Endothelial cell of umbilical vein (primary cell): ENCODE measurements at regions not wholly inside any gene's neighbourhood (a gene's known extent, or its start where the extent isn't known, plus 50 kb on each side); places are given as distances from the start of the nearest gene placed in this dataset.

Source experiments
- BruUV-seq: library from RNA; stranded (reverse); fragments of 400-500 nt; replicated peaks from 2 replicates; lab custom pipeline; 2021; lab: Mats Ljungman, UMichigan
- CTCF ChIA-PET: fragments of 300-600, 350-600 bp; sonication (Branson Sonifier 250); formaldehyde crosslinking; loops from one replicate; lab custom pipeline; 2021; ENCODE audit warnings: antibody characterized with exemption, inconsistent platforms; lab: Charles Lee
- POLR2A ChIA-PET: fragments of 300-600, 350-600 bp; sonication (Branson Sonifier 250); formaldehyde crosslinking; loops from one replicate; lab custom pipeline; 2021; ENCODE audit warnings: antibody characterized with exemption, inconsistent platforms; lab: Charles Lee
- DNase-seq: peaks from one replicate; pipeline ENCODE4 v3.0.0-alpha.2; 2011; ENCODE audit warnings: low read depth, low spot score
- FAIRE-seq: peaks from 2 replicates; lab custom pipeline; 2011; peaks lifted over from hg19 to GRCh38; lab: Jason Lieb, UNC
- H2AFZ ChIP-seq: 2 replicates; pipeline ENCODE4 v1.6.0; 2012; ENCODE audit warnings: low read depth, low read length, control low read depth, inconsistent platforms
- H3K27ac ChIP-seq: 2 replicates; pipeline ENCODE4 v1.5.1; 2011; ENCODE audit warnings: low read depth, mild to moderate bottlenecking, control low read depth, low read length, moderate library complexity; ENCODE audit not compliant: insufficient read depth
- H3K27me3 ChIP-seq, 2 experiments: 2 replicates each; pipeline versions ENCODE4 v1.6.0 to v1.6.1; 2011; ENCODE audit warnings: low read length in 2 of 2, mixed read lengths in 1 of 2; ENCODE audit not compliant: control insufficient read depth in 2 of 2, insufficient read depth in 2 of 2
- H3K36me3 ChIP-seq, 2 experiments: 2 replicates in 1 of 2; 3 replicates in 1 of 2; pipeline ENCODE4 v1.5.1; 2011; ENCODE audit warnings: low read length in 2 of 2, mild to moderate bottlenecking in 1 of 2, moderate library complexity in 1 of 2; ENCODE audit not compliant: control insufficient read depth in 2 of 2, insufficient read depth in 2 of 2; ENCODE audit errors: extremely low read depth in 1 of 2
- H3K4me1 ChIP-seq: 3 replicates; pipeline ENCODE4 v1.5.1; 2011; ENCODE audit warnings: mild to moderate bottlenecking, low read length; ENCODE audit not compliant: control insufficient read depth, insufficient read depth; ENCODE audit errors: extremely low read depth
- H3K4me2 ChIP-seq: 2 replicates; pipeline ENCODE4 v1.6.1; 2011; ENCODE audit warnings: low read length, control low read depth, mixed read lengths; ENCODE audit not compliant: insufficient read depth
- H3K4me3 ChIP-seq, 3 experiments: fragments of 200-600 bp in 1 of 3; sonication (generic), shearing (Covaris generic) in 1 of 3; replicated peaks in 1 of 3; 2 replicates each; pipeline ENCODE4 v1.5.1; 2011 to 2016; ENCODE audit warnings: control low read depth in 3 of 3, low read length in 3 of 3, mild to moderate bottlenecking in 2 of 3, inconsistent platforms in 1 of 3, low read depth in 1 of 3, moderate library complexity in 1 of 3; ENCODE audit not compliant: insufficient read depth in 1 of 3
- H3K79me2 ChIP-seq: 2 replicates; pipeline ENCODE4 v1.6.0; 2012; ENCODE audit warnings: low read length, inconsistent platforms; ENCODE audit not compliant: control insufficient read depth, insufficient read depth
- H3K9ac ChIP-seq: replicated peaks from 2 replicates; pipeline ENCODE3; 2011; ENCODE audit warnings: low read length, control low read depth; ENCODE audit not compliant: insufficient read depth; ENCODE audit errors: extremely low read depth
- H3K9me1 ChIP-seq: replicated peaks from 3 replicates; pipeline ENCODE4 v1.6.0; 2011; ENCODE audit warnings: mild to moderate bottlenecking, low read length; ENCODE audit not compliant: control insufficient read depth, insufficient read depth; ENCODE audit errors: extremely low read depth
- H3K9me3 ChIP-seq: replicated peaks from 2 replicates; pipeline ENCODE4 v1.5.1; 2012; ENCODE audit warnings: low read length, inconsistent platforms; ENCODE audit not compliant: control insufficient read depth, insufficient read depth
- H4K20me1 ChIP-seq: replicated peaks from 2 replicates; pipeline ENCODE3; 2011; ENCODE audit warnings: mild to moderate bottlenecking, low read length; ENCODE audit not compliant: control insufficient read depth, insufficient read depth; ENCODE audit errors: extremely low read depth
- EZH2 ChIP-seq: IDR thresholded peaks from 2 replicates; pipeline ENCODE4 v1.6.1; 2012; ENCODE audit warnings: borderline replicate concordance, low read depth, mild to moderate bottlenecking, moderate library complexity, low read length, inconsistent platforms; ENCODE audit not compliant: severe bottlenecking
- FOS ChIP-seq: IDR thresholded peaks from 2 replicates; pipeline ENCODE4 v1.6.1; 2011; ENCODE audit warnings: mild to moderate bottlenecking, low read length, moderate library complexity, borderline replicate concordance; ENCODE audit not compliant: insufficient read depth
- GATA2 ChIP-seq: IDR thresholded peaks from 2 replicates; pipeline ENCODE4 v1.7.0; 2011; ENCODE audit warnings: low read depth, mild to moderate bottlenecking, moderate library complexity, mixed read lengths, low read length; ENCODE audit not compliant: insufficient read length, insufficient read depth
- JUN ChIP-seq: IDR thresholded peaks from 2 replicates; pipeline ENCODE4 v1.6.1; 2011; ENCODE audit warnings: borderline replicate concordance, low read depth; ENCODE audit not compliant: insufficient read length, insufficient read depth
- MAX ChIP-seq: IDR thresholded peaks from 2 replicates; pipeline ENCODE4 v1.6.1; 2011; ENCODE audit not compliant: insufficient read depth, insufficient read length
- MYC ChIP-seq: IDR thresholded peaks from one replicate; pipeline ENCODE4 v1.6.1; 2011; ENCODE audit warnings: mild to moderate bottlenecking, low read depth, low read length
- POLR2A ChIP-seq: IDR thresholded peaks from 2 replicates; pipeline ENCODE4 v1.6.1; 2012; ENCODE audit warnings: low read depth, mild to moderate bottlenecking, control low read depth, low read length
- POLR2AphosphoS5 ChIP-seq: IDR thresholded peaks from 2 replicates; pipeline ENCODE4 v1.6.1; 2012; ENCODE audit warnings: low read depth, mild to moderate bottlenecking, control low read depth, low read length, moderate library complexity; ENCODE audit not compliant: insufficient read depth
- dilution Hi-C: fragments of 300-500 bp; cut with MboI; formaldehyde crosslinking; loops from one replicate; pipeline ENCODE4 v1.15.0; 2019; ENCODE audit warnings: low sequenced_read_pairs; ENCODE audit not compliant: extremely low pct_ligation_motif_present
- intact Hi-C: fragments of 100-400 bp; cut with micrococcal nuclease; formaldehyde crosslinking; loops from one replicate; pipeline ENCODE4 v1.10.0; 2022
- TF ChIP-seq, protein P1 (sequence below), 2 donors: IDR thresholded peaks; 1 replicate in 1 of 2; 2 replicates in 1 of 2; pipeline ENCODE4 v1.5.1; 2011; ENCODE audit warnings: low read length in 2 of 2, mild to moderate bottlenecking in 2 of 2, moderate library complexity in 2 of 2, control low read depth in 1 of 2, inconsistent platforms in 1 of 2, low read depth in 1 of 2; ENCODE audit not compliant: insufficient read depth in 1 of 2; ENCODE audit errors: extremely low read depth in 1 of 2

DNA sequence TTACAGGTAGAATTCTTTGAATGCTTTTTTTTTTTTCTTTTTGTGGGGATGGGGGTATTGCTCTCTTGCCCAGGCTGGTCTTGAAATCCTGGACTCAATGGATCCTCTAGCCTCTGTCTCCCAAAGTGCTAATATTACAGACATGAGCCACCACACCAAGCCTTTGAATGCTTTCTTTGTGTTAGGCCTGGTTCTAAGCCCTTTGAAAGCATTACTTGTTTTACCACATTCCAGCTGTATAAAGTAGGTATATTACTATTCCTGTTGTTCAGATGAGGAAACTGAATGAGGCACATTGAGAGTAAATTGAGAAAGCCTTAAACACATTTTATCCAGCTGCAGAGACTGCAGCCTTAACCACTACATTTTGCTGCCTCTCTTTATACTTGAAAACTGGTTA, 841.8 kb upstream of the ADGRL4 start:
- ChIA-PET POLR2A (no interaction called here), CTCF (no interaction called here)
- DNase-seq: no peak
- no peak overlapping the region for H3K4me2 ChIP-seq
- no peak overlapping the region for H3K27ac ChIP-seq
- TF ChIP-seq, protein P1, sequence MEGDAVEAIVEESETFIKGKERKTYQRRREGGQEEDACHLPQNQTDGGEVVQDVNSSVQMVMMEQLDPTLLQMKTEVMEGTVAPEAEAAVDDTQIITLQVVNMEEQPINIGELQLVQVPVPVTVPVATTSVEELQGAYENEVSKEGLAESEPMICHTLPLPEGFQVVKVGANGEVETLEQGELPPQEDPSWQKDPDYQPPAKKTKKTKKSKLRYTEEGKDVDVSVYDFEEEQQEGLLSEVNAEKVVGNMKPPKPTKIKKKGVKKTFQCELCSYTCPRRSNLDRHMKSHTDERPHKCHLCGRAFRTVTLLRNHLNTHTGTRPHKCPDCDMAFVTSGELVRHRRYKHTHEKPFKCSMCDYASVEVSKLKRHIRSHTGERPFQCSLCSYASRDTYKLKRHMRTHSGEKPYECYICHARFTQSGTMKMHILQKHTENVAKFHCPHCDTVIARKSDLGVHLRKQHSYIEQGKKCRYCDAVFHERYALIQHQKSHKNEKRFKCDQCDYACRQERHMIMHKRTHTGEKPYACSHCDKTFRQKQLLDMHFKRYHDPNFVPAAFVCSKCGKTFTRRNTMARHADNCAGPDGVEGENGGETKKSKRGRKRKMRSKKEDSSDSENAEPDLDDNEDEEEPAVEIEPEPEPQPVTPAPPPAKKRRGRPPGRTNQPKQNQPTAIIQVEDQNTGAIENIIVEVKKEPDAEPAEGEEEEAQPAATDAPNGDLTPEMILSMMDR (IDR thresholded peaks at IDR 0.05; ENCODE audit: extremely low read depth in 1 of 2, insufficient read depth in 1 of 2, low read depth in 1 of 2, low read length in 2 of 2): no peak
- no peak for TF ChIP-seq POLR2A
- no peak for TF ChIP-seq JUN
- no peak for TF ChIP-seq GATA2
- no peak for TF ChIP-seq EZH2
- TF ChIP-seq MYC: no peak
- TF ChIP-seq FOS: no peak
- no peak for TF ChIP-seq POLR2AphosphoS5
- TF ChIP-seq MAX: no peak
- no peaks in the 10 kb centered on the region for H3K4me1 ChIP-seq
- H3K79me2 ChIP-seq: no peaks in the 10 kb centered on the region
- H4K20me1 ChIP-seq: no peaks in the 10 kb centered on the region
- intact Hi-C loops: no loop called here
- BruUV-seq: no TSS peak
- H3K27me3 ChIP-seq: no peaks in the 10 kb centered on the region
- no peak for FAIRE-seq
- H3K36me3 ChIP-seq: no peaks in the 10 kb centered on the region
- no peaks in the 10 kb centered on the region for H3K9me3 ChIP-seq
- no peak overlapping the region for H2AFZ ChIP-seq
- no peaks in the 10 kb centered on the region for H3K9me1 ChIP-seq
- dilution Hi-C loops: no loop called here
- H3K9ac ChIP-seq: no peak overlapping the region
- H3K4me3 ChIP-seq: no peak overlapping the region
